Endothelial cell of umbilical vein (primary cell): ENCODE measurements at regions not wholly inside any gene's neighbourhood (a gene's known extent, or its start where the extent isn't known, plus 50 kb on each side); places are given as distances from the start of the nearest gene placed in this dataset.

Source experiments
- BruUV-seq: library from RNA; stranded (reverse); fragments of 400-500 nt; replicated peaks from 2 replicates; lab custom pipeline; 2021; lab: Mats Ljungman, UMichigan
- CTCF ChIA-PET: fragments of 300-600, 350-600 bp; sonication (Branson Sonifier 250); formaldehyde crosslinking; loops from one replicate; lab custom pipeline; 2021; ENCODE audit warnings: antibody characterized with exemption, inconsistent platforms; lab: Charles Lee
- POLR2A ChIA-PET: fragments of 300-600, 350-600 bp; sonication (Branson Sonifier 250); formaldehyde crosslinking; loops from one replicate; lab custom pipeline; 2021; ENCODE audit warnings: antibody characterized with exemption, inconsistent platforms; lab: Charles Lee
- DNase-seq: peaks from one replicate; pipeline ENCODE4 v3.0.0-alpha.2; 2011; ENCODE audit warnings: low read depth, low spot score
- FAIRE-seq: peaks from 2 replicates; lab custom pipeline; 2011; peaks lifted over from hg19 to GRCh38; lab: Jason Lieb, UNC
- H2AFZ ChIP-seq: 2 replicates; pipeline ENCODE4 v1.6.0; 2012; ENCODE audit warnings: low read depth, low read length, control low read depth, inconsistent platforms
- H3K27ac ChIP-seq: 2 replicates; pipeline ENCODE4 v1.5.1; 2011; ENCODE audit warnings: low read depth, mild to moderate bottlenecking, control low read depth, low read length, moderate library complexity; ENCODE audit not compliant: insufficient read depth
- H3K27me3 ChIP-seq, 2 experiments: 2 replicates each; pipeline versions ENCODE4 v1.6.0 to v1.6.1; 2011; ENCODE audit warnings: low read length in 2 of 2, mixed read lengths in 1 of 2; ENCODE audit not compliant: control insufficient read depth in 2 of 2, insufficient read depth in 2 of 2
- H3K36me3 ChIP-seq, 2 experiments: 2 replicates in 1 of 2; 3 replicates in 1 of 2; pipeline ENCODE4 v1.5.1; 2011; ENCODE audit warnings: low read length in 2 of 2, mild to moderate bottlenecking in 1 of 2, moderate library complexity in 1 of 2; ENCODE audit not compliant: control insufficient read depth in 2 of 2, insufficient read depth in 2 of 2; ENCODE audit errors: extremely low read depth in 1 of 2
- H3K4me1 ChIP-seq: 3 replicates; pipeline ENCODE4 v1.5.1; 2011; ENCODE audit warnings: mild to moderate bottlenecking, low read length; ENCODE audit not compliant: control insufficient read depth, insufficient read depth; ENCODE audit errors: extremely low read depth
- H3K4me2 ChIP-seq: 2 replicates; pipeline ENCODE4 v1.6.1; 2011; ENCODE audit warnings: low read length, control low read depth, mixed read lengths; ENCODE audit not compliant: insufficient read depth
- H3K4me3 ChIP-seq, 3 experiments: fragments of 200-600 bp in 1 of 3; sonication (generic), shearing (Covaris generic) in 1 of 3; replicated peaks in 1 of 3; 2 replicates each; pipeline ENCODE4 v1.5.1; 2011 to 2016; ENCODE audit warnings: control low read depth in 3 of 3, low read length in 3 of 3, mild to moderate bottlenecking in 2 of 3, inconsistent platforms in 1 of 3, low read depth in 1 of 3, moderate library complexity in 1 of 3; ENCODE audit not compliant: insufficient read depth in 1 of 3
- H3K79me2 ChIP-seq: 2 replicates; pipeline ENCODE4 v1.6.0; 2012; ENCODE audit warnings: low read length, inconsistent platforms; ENCODE audit not compliant: control insufficient read depth, insufficient read depth
- H3K9ac ChIP-seq: replicated peaks from 2 replicates; pipeline ENCODE3; 2011; ENCODE audit warnings: low read length, control low read depth; ENCODE audit not compliant: insufficient read depth; ENCODE audit errors: extremely low read depth
- H3K9me1 ChIP-seq: replicated peaks from 3 replicates; pipeline ENCODE4 v1.6.0; 2011; ENCODE audit warnings: mild to moderate bottlenecking, low read length; ENCODE audit not compliant: control insufficient read depth, insufficient read depth; ENCODE audit errors: extremely low read depth
- H3K9me3 ChIP-seq: replicated peaks from 2 replicates; pipeline ENCODE4 v1.5.1; 2012; ENCODE audit warnings: low read length, inconsistent platforms; ENCODE audit not compliant: control insufficient read depth, insufficient read depth
- H4K20me1 ChIP-seq: replicated peaks from 2 replicates; pipeline ENCODE3; 2011; ENCODE audit warnings: mild to moderate bottlenecking, low read length; ENCODE audit not compliant: control insufficient read depth, insufficient read depth; ENCODE audit errors: extremely low read depth
- CTCF ChIP-seq, 2 donors: IDR thresholded peaks; 1 replicate in 1 of 2; 2 replicates in 1 of 2; pipeline ENCODE4 v1.5.1; 2011; ENCODE audit warnings: low read length in 2 of 2, mild to moderate bottlenecking in 2 of 2, moderate library complexity in 2 of 2, control low read depth in 1 of 2, inconsistent platforms in 1 of 2, low read depth in 1 of 2; ENCODE audit not compliant: insufficient read depth in 1 of 2; ENCODE audit errors: extremely low read depth in 1 of 2
- EZH2 ChIP-seq: IDR thresholded peaks from 2 replicates; pipeline ENCODE4 v1.6.1; 2012; ENCODE audit warnings: borderline replicate concordance, low read depth, mild to moderate bottlenecking, moderate library complexity, low read length, inconsistent platforms; ENCODE audit not compliant: severe bottlenecking
- FOS ChIP-seq: IDR thresholded peaks from 2 replicates; pipeline ENCODE4 v1.6.1; 2011; ENCODE audit warnings: mild to moderate bottlenecking, low read length, moderate library complexity, borderline replicate concordance; ENCODE audit not compliant: insufficient read depth
- GATA2 ChIP-seq: IDR thresholded peaks from 2 replicates; pipeline ENCODE4 v1.7.0; 2011; ENCODE audit warnings: low read depth, mild to moderate bottlenecking, moderate library complexity, mixed read lengths, low read length; ENCODE audit not compliant: insufficient read length, insufficient read depth
- JUN ChIP-seq: IDR thresholded peaks from 2 replicates; pipeline ENCODE4 v1.6.1; 2011; ENCODE audit warnings: borderline replicate concordance, low read depth; ENCODE audit not compliant: insufficient read length, insufficient read depth
- MAX ChIP-seq: IDR thresholded peaks from 2 replicates; pipeline ENCODE4 v1.6.1; 2011; ENCODE audit not compliant: insufficient read depth, insufficient read length
- MYC ChIP-seq: IDR thresholded peaks from one replicate; pipeline ENCODE4 v1.6.1; 2011; ENCODE audit warnings: mild to moderate bottlenecking, low read depth, low read length
- POLR2A ChIP-seq: IDR thresholded peaks from 2 replicates; pipeline ENCODE4 v1.6.1; 2012; ENCODE audit warnings: low read depth, mild to moderate bottlenecking, control low read depth, low read length
- POLR2AphosphoS5 ChIP-seq: IDR thresholded peaks from 2 replicates; pipeline ENCODE4 v1.6.1; 2012; ENCODE audit warnings: low read depth, mild to moderate bottlenecking, control low read depth, low read length, moderate library complexity; ENCODE audit not compliant: insufficient read depth
- dilution Hi-C: fragments of 300-500 bp; cut with MboI; formaldehyde crosslinking; loops from one replicate; pipeline ENCODE4 v1.15.0; 2019; ENCODE audit warnings: low sequenced_read_pairs; ENCODE audit not compliant: extremely low pct_ligation_motif_present
- intact Hi-C: fragments of 100-400 bp; cut with micrococcal nuclease; formaldehyde crosslinking; loops from one replicate; pipeline ENCODE4 v1.10.0; 2022

GRCh38 chr13:99120751-99121150 lies 79.9 kb upstream of the UBAC2 start:
- FAIRE-seq, result no peak
- BruUV-seq, result no TSS peak

More at GRCh38 chr13:99120751-99121150, 79.9 kb upstream of the UBAC2 start:
- ChIA-PET CTCF (no interaction called here), POLR2A (no interaction called here)
- Histone ChIP-seq H2AFZ (no peak overlapping the region), H4K20me1 (no peaks in the 10 kb centered on the region), H3K9me3 (no peaks in the 10 kb centered on the region), H3K27me3 (no peaks in the 10 kb centered on the region), H3K36me3 (no peaks in the 10 kb centered on the region), H3K4me1 (peaks cover 10% of the 10 kb centered on the region), H3K9me1 (no peaks in the 10 kb centered on the region), H3K4me3 (no peak overlapping the region), H3K4me2 (no peak overlapping the region), H3K79me2 (no peaks in the 10 kb centered on the region), H3K27ac (no peak overlapping the region), H3K9ac (no peak overlapping the region)
- DNase-seq, result no peak
- intact Hi-C loops, result no loop called here
- TF ChIP-seq FOS, result no peak
- no peak for TF ChIP-seq EZH2
- no peak for TF ChIP-seq MAX
- no peak for TF ChIP-seq MYC
- TF ChIP-seq CTCF (IDR thresholded peaks at IDR 0.05; ENCODE audit: extremely low read depth in 1 of 2, insufficient read depth in 1 of 2, low read depth in 1 of 2, low read length in 2 of 2), result no peak
- TF ChIP-seq POLR2AphosphoS5, result no peak
- TF ChIP-seq JUN, result no peak
- TF ChIP-seq POLR2A, result no peak
- TF ChIP-seq GATA2, result no peak
- dilution Hi-C loops, result no loop called here
